MV-4-11 (cell line): ENCODE measurements at regions not wholly inside any gene's neighbourhood (a gene's known extent, or its start where the extent isn't known, plus 50 kb on each side); places are given as distances from the start of the nearest gene placed in this dataset.

Experiments
- DNase-seq: peaks from one replicate; lab custom pipeline; 2025; lab: John Stamatoyannopoulos, UW

DNA sequence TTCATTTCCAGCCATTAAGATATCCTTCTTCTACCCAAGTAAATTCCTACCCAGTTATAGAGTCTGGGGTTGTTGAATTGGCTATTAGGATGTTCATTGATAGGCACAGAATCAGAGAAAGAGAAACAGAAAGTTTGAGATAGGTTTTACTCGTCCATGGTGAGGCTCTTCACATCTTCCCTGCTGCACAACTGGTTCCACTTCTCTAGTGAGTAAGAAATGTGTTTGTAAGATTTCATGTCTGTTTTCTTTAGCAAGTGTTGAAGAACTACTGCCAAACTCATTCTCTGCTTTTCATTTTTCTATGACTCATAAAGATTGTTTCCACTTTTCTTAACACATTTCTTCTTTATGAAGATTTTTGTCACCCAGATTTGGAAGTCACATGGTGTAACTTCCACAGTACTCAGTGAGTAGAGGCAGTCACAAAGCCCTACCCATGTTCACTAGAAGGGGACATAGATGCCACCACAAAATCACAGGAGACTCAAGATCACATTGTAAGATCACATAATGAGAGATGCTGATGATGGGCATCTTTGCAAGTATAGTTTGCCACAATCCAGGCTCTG is 152.3 kb downstream of the SNX7 start:
- no peak for DNase-seq

DNA sequence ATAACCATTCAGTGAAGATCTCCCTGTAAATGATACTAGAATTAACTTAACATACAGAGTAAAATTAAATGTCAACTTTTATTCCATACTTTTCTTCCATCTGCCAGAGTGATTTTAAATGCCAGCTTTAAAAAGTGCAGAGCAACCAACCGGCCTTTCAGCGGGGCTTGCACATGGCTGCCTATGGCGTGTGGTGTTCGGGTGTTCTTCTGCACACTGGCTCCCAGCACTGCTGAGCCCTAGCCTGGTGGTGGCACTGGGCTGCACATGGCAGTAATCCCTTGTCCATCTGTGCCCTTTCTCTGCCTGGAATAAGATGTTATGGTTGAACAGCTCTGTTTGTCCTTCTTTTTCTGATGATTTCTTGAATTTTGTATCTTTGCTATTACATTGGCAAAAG is 156.3 kb downstream of the SNX7 start:
- no peak for DNase-seq

DNA sequence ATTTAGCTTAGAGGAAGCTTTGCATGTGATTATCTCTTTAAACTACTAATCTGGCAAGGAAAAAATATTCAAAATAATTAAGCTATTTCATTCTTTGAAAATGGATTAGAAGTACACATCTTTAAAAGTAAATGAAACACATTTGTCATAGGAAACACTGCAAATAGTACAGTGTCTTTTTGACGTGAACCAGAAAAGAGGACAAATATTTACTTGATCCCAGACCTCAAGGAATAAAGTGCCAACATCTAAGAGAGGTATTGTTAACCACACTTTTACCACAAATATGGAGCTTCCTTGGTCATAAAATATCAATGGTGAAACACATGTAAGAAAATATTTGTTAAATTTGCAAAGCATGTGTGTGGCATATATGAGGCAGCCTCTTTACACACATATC is 159.9 kb downstream of the SNX7 start:
- no peak for DNase-seq

DNA sequence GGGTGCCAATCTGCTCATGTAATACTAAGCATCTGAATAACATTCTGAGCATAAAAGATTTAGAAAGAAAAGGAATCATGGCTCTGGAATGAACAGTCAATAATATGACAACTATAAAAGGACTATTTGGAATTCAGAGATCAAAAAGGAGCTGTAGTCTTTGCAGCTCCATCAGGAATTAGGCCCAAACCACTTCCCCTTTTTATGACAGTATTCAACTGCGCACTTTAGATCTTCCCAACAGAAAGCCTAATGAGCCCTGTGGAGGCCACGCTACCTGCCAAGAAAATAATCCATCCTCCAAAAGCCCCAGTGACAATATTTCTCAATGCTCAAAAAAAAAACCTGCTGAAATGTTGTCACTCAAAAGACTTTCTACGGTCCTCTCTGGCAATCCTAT is 163.2 kb downstream of the SNX7 start:
- DNase-seq: peak; percentile 13

DNA sequence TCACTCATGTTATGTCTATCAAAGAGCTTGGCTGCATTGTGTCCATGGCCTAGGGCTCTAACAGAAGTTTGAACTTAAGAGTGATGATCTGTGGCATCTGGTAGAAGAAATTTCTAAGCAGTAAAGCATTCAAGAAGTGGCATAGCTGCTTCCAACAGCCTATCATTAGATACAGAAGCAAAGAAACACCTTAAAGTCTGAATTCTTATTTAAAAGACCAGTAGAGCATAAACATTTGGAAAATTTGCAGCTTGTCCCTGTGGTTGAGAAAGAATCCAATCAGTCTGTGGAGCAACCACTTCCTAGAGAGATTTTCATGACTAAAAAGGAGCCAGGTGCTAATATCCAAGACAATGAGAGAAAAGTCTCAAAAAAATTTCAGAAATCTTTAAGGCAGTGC is 165.5 kb downstream of the SNX7 start:
- DNase-seq: no peak

DNA sequence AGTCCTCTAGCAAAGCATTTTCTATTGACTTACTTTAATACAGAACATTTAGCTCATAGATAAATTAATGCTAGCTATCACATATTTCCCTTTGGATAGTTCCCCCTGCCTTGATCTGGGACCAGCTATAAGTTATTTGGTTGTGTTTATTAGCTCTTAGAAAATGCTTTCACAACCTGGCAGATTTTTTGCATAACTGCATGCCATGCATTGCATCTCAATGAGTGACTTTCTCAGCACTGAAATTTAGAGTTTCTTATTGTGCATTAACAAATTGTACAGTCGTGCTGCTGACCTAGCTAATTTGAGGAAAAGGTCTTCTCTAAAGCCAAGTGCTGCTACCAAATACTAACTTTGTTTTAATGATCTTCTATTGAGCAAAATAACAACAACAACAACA is 164.8 kb downstream of the PLPPR5 start:
- DNase-seq: no peak
